ENCODE measurements at regions not wholly inside any gene's neighbourhood (a gene's known extent, or its start where the extent isn't known, plus 50 kb on each side); places are given as distances from the start of the nearest gene placed in this dataset.

- no peak for DNase-seq
These were observed 125.2 kb upstream of the PIK3C3 start for GRCh38 chr18:41829647-41830516.

- DNase-seq, result no peak
These were observed 126.9 kb upstream of the PIK3C3 start for GRCh38 chr18:41828137-41828536.

- DNase-seq, result no peak
These were observed 134.2 kb upstream of the PIK3C3 start for GRCh38 chr18:41820784-41821183.

DNA sequence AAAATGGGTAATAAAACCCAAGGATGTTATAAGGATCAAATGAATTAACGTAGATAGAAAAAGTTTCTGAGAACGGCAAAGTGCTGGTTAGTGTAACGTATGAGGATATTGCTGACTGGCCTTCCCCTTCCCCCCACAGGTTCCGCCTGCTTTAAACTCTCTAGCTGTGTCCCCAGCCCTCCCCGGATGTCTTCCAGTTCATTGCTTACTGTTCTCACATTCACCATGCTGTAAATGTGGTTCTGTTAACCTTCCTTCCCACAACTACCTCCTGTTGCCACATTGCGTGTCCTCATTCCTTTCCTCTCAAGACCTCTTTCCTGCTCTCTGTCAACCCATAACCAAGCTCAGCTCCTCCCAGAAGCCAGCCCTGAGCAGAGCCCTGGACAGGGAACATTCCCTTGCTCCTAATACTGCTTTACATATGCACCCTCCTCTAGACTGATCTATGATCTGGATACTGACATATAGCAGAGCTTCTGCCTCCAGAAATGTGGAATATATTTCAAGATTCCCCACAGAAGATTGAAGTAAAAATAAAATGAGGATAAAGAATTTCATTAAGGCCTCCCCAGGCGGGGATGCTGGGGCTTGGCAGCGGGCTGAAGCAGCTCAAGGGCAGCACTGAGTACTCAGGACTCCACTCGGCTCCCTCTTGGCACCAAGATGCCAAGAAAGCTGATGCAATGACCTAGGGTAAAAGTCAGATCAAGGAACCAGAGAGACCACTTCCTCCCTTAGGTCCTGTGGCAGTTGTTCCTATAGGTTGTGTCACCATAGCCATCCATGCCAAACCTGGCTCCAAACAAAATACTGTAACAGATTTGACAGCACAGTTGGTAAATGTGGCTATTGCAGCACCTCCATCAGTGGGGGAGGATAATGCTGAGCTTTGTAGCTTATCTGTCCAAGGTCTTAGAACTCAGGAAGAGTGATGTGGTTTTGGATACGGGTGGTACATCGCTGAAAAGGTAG, 136.4 kb upstream of the PIK3C3 start:
- DNase-seq, result no peak

DNA sequence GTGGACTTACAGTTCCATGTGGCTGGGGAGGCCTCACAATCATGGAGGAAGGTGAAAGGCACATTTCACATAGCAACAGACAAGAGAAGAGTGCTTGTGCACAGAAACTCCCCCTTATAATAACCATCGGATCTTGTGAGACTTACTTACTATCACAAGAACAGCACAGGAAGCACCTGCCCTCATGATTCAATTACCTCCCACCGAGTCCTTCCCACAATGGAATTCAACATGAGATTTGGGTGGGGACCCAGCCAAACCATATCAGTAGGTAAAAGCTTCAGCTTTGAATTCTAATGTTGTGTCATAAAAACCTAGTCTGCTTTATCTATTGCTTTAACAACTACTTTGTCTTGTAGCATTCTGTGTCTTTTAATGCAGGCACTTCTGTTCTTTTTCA, 140.4 kb upstream of the PIK3C3 start:
- no peak for DNase-seq

- no peak for DNase-seq
These were observed 145.4 kb upstream of the PIK3C3 start for GRCh38 chr18:41809652-41810051.

GRCh38 chr18:41805341-41805740, 149.7 kb upstream of the PIK3C3 start:
- DNase-seq, result no peak

DNA sequence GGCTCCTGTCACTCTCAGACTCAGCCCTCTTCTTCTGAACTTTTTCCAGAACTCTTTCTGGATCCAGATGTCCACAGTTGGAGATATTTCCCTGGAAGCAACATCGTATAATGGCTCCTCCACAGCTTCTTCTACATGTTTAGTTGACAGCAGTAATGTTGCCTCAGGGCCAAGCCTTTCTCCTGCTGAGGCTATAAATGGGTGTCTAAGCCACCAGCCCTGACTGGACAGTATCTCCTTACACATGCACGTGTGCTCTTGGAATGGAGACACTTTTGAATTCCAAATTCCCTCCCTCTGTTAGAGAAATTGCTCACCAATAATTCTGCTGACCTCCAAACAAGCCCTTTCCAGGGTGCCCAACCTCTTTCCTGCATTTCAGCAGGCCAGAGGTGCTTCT, 156.2 kb upstream of the PIK3C3 start:
- no peak for DNase-seq

DNA sequence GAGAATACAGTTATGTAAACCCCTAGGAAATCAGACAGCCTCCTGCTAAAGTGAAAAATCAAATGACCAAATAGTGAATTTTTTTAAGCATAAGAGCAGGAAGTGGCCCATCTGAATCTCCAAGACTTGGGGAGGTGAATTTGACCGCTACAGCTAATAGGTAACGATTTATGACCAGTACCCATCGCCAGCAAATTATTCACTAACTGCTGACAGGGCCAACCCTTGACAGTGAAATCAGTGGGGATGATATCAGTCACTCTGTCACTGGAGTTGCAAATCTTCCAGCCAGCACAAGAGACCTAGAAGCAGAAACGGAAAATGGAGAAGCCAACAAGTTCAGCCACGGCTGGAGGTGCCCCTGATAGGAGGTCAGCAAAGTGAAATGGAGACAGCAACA, 164.3 kb upstream of the PIK3C3 start:
- no peak for DNase-seq

- DNase-seq, result no peak
These were observed 166.0 kb upstream of the PIK3C3 start for GRCh38 chr18:41789001-41789400.

DNA sequence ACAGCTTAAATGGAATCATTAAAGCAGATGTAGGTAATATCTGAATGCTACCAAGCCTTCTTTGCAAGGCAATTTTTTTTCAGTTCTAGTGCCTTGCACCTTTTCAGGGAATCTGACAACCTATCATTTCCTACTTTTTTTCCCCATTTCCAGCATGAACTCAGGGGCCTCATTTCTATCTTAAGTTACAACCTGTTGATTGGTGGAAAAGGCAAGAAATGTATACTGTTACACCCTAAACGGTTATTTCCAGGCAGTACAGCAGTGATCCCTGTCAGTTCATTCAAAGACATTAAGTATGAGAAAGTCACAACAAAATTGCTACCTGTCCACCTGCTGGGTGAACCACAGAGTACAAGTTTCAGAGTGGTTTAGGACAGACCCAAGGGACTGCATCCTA, 171.2 kb upstream of the PIK3C3 start:
- DNase-seq, result no peak

- no peak for DNase-seq
These were observed 171.8 kb upstream of the PIK3C3 start for GRCh38 chr18:41783065-41783818.

GRCh38 chr18:41771973-41772372, 183.1 kb upstream of the PIK3C3 start:
- DNase-seq, result no peak

DNA sequence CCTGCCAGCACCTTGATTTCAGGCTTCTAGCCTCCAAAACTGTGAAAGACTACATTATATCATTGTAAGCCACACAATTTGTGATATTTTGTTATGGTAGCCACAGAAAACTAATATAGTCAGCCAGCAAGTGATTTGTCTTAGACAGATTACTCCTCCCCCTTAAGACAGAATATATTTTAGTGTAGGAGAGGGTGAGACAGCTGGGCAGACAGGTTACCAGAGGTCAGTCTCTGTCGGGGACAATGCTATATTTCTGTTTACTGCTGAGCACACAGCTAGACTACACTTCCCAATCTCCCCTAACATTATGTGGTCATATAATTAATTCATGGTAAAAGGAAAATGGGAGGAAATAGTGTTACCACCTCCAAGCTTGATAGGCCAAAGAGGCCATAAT, 185.8 kb upstream of the PIK3C3 start:
- DNase-seq, result no peak

GRCh38 chr18:41768467-41768866, 186.6 kb upstream of the PIK3C3 start:
- no peak for DNase-seq

GRCh38 chr18:41767960-41768359, 187.1 kb upstream of the PIK3C3 start:
- DNase-seq, result no peak

- no peak for DNase-seq
These were observed 189.6 kb upstream of the PIK3C3 start for GRCh38 chr18:41765460-41765859.

- DNase-seq, result no peak
These were observed 191.7 kb upstream of the PIK3C3 start for GRCh38 chr18:41763361-41763760.

GRCh38 chr18:41761333-41762018, 193.6 kb upstream of the PIK3C3 start:
- no peak for DNase-seq

DNA sequence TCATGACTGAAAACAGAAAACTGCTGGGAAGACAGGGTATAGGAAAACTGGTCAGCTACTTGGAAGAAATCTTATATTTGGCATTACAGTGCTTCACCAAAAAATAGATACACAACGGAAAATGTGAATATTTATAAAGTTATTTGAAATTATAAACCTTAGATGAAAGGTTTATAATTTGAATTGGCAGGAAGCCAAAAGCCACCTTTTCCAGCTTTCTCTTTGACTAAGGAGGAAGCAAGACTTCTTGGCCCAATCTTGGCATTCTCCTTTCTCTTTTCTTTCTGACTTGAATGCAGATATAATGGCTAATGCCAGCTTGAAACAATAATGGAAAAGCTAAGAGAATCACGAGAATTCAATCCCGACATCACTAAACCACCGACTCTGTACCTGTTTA, 196.5 kb upstream of the PIK3C3 start:
- DNase-seq, result no peak

- DNase-seq, result no peak
These were observed 198.9 kb upstream of the PIK3C3 start for GRCh38 chr18:41756141-41756540.

- DNase-seq, result no peak
These were observed 200.7 kb upstream of the PIK3C3 start for GRCh38 chr18:41754332-41754731.

Data from femur (tissue), 1 donor.